ENCODE measurements at regions not wholly inside any gene's neighbourhood (a gene's known extent, or its start where the extent isn't known, plus 50 kb on each side); places are given as distances from the start of the nearest gene placed in this dataset.

DNA sequence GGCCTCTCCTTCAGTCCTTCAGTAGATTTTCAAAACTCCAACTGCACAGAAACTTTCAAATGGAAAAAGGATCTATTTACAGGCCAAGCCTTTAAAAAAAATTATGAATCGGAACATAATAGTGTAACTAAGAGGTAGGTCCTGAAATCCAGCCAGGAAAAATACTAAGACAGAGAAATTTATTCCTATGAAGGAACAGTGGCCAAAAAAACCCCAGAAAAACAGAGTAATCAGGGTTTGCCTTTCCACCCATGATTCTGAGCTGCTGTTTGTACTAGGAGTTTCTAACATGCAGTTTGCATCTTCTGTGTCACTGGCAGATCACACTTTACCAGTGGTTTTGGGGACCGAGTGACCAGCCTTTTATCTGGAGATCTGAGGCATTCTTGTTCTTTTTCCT, 93.1 kb upstream of the TMED7 start:
- H3K4me3 ChIP-seq (replicated peaks in 1 of 2; ENCODE audit: low read depth in 2 of 2, low read length in 2 of 2) = no peak overlapping the region
- TF ChIP-seq, protein P1, sequence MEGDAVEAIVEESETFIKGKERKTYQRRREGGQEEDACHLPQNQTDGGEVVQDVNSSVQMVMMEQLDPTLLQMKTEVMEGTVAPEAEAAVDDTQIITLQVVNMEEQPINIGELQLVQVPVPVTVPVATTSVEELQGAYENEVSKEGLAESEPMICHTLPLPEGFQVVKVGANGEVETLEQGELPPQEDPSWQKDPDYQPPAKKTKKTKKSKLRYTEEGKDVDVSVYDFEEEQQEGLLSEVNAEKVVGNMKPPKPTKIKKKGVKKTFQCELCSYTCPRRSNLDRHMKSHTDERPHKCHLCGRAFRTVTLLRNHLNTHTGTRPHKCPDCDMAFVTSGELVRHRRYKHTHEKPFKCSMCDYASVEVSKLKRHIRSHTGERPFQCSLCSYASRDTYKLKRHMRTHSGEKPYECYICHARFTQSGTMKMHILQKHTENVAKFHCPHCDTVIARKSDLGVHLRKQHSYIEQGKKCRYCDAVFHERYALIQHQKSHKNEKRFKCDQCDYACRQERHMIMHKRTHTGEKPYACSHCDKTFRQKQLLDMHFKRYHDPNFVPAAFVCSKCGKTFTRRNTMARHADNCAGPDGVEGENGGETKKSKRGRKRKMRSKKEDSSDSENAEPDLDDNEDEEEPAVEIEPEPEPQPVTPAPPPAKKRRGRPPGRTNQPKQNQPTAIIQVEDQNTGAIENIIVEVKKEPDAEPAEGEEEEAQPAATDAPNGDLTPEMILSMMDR (IDR thresholded peaks at IDR 0.05; ENCODE audit: low read depth, low read length) = no peak
- no peak for DNase-seq (ENCODE audit: low read depth in 2 of 2)

DNA sequence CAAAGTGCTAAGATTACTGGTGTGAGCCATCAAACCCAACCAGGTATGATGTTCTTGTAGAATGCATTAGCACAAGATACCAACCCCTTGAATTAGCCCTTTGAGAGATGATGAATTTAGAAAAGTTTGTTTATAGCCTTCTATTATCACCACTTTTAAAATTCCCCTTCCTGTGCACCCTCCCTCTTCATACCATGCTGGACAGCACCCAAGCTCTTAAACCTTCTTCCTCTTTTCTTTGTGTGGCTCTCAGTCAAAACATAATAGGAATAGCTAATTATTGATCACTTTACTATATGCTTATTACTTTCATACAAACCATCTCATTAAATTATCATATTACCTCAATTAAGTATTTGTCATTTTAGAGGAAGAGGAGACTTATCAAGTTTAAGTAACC, 87.6 kb upstream of the TMED7 start:
- TF ChIP-seq, protein P1 (IDR thresholded peaks at IDR 0.05; ENCODE audit: low read depth, low read length) = no peak
- DNase-seq (ENCODE audit: low read depth in 2 of 2) = no peak
- no peak overlapping the region for H3K4me3 ChIP-seq (replicated peaks in 1 of 2; ENCODE audit: low read depth in 2 of 2, low read length in 2 of 2)

DNA sequence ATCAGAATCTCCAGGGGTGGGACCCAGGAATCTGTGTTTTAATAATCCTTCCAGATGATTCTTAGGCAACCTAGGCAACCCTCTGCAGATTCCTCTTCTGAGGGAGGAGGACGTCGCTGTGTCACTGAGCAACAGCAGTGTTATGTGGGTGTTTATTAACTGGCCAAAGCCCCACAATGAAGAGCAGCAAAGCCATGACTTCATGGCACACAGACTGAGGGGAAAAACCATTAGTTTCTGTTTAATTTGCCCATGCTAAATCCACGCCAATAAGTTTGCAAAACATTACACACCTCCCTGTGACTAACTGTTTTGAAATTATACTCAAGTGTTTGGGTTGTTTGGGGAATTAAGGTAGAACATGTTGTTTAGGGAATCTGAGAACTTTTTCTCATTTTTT, 83.7 kb upstream of the TMED7 start:
- no peak overlapping the region for H3K4me3 ChIP-seq (replicated peaks in 1 of 2; ENCODE audit: low read depth in 2 of 2, low read length in 2 of 2)
- no peak for DNase-seq (ENCODE audit: low read depth in 2 of 2)
- TF ChIP-seq, protein P1 (IDR thresholded peaks at IDR 0.05; ENCODE audit: low read depth, low read length) = no peak

DNA sequence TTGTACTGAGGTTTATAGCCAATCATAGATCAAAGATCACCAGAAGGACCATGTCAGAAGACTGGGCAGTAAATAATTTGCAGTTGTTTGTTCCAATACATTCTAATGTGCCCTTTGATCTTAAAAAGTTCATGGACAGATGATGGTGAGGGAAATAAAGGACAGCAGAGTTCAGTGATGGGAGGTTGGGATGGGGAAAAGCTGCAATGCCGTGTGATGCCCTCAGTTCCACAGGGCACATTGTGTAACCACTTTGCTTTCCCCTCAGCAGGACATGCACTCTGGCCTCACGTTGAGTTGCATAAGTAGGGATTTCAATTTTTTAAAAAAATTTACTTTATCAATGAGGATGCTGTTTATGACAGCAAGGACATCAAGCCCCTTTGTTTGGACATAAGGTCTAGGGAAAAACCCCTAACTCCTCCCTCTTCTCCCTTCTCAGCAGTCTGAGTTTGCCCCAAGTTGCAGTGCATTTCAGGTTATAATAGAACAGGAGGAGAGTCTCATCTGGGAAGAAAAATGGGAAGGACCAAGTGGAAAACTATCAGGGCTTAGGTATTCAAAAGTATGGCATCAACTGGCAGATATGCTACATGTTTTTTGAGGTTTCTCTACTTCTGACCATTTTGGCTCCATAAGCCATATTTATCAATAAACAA, 83.1 kb upstream of the TMED7 start:
- TF ChIP-seq, protein P1 (IDR thresholded peaks at IDR 0.05; ENCODE audit: low read depth, low read length) = no peak
- H3K4me3 ChIP-seq (replicated peaks in 1 of 2; ENCODE audit: low read depth in 2 of 2, low read length in 2 of 2) = no peak overlapping the region
- DNase-seq (ENCODE audit: low read depth in 2 of 2) = no peak

DNA sequence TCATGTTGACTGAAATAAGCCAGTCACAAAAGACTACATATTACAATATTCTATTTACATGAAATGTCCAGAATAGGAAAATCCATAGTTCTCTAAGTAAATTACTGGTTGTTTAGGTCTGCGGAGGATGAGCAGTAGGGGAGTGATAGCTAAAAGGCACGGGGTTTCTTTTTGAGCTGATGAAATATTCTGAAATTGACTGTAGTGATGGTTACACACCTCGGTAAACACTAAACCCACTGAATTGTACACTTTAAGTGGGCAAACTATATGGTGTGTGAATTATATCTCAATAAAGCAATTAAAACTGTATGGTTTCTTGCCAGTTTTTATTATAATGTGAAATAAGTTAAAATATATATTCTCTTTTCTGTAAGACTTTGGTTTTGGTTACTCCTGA, 77.7 kb upstream of the TMED7 start:
- TF ChIP-seq, protein P1 (IDR thresholded peaks at IDR 0.05; ENCODE audit: low read depth, low read length) = no peak
- no peak overlapping the region for H3K4me3 ChIP-seq (replicated peaks in 1 of 2; ENCODE audit: low read depth in 2 of 2, low read length in 2 of 2)
- no peak for DNase-seq (ENCODE audit: low read depth in 2 of 2)

DNA sequence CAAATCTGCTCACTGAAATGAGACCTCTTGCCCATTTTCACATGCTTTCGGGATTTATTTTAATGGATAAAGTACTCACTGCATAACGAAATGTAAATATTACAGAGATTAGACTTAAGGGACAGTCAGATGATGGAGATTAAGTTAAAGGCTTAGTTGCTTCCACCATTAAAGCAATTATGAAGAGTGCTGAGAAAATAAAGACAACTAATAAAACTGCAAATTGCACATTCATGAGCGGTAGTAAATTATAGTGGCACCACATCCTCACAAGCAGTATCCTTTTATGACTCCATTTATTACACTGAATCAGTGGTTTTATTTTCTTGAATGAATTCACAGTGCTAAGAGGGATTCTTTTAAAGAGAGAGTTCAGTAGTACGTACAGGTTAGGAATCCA, 76.2 kb upstream of the TMED7 start:
- TF ChIP-seq, protein P1 (IDR thresholded peaks at IDR 0.05; ENCODE audit: low read depth, low read length) = no peak
- no peak for DNase-seq (ENCODE audit: low read depth in 2 of 2)
- H3K4me3 ChIP-seq (replicated peaks in 1 of 2; ENCODE audit: low read depth in 2 of 2, low read length in 2 of 2) = no peak overlapping the region

DNA sequence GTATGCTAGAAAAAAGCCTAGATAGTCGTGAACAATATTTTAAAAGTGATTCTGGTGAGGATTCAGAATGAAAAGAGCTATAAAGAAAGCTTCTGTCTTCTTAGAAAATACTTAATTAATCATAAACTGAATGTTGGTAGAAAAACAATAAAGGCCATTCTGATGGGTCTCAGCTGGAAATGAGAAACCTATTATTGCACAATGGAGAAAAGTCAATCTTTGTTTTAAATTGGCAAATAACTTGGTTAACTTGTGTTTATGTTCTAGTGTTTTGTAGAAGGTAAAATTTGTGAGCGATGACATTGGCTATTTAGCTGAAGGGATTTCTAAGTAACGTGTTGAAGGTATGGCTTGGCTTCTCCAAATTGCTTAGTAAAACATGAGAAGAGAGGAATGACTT, 74.1 kb upstream of the TMED7 start:
- TF ChIP-seq, protein P1 (IDR thresholded peaks at IDR 0.05; ENCODE audit: low read depth, low read length) = no peak
- H3K4me3 ChIP-seq (replicated peaks in 1 of 2; ENCODE audit: low read depth in 2 of 2, low read length in 2 of 2) = no peak overlapping the region
- no peak for DNase-seq (ENCODE audit: low read depth in 2 of 2)
